ENCODE measurements at regions not wholly inside any gene's neighbourhood (a gene's known extent, or its start where the extent isn't known, plus 50 kb on each side); places are given as distances from the start of the nearest gene placed in this dataset.

- TF ChIP-seq MBD2 (IDR thresholded peaks at IDR 0.05; ENCODE audit: borderline replicate concordance, low read depth) (no peak), GTF2E2 (tag; IDR thresholded peaks at IDR 0.05) (no peak), CTBP1 (IDR thresholded peaks at IDR 0.05; ENCODE audit: borderline replicate concordance) (no peak), HMG20B (CRISPR knock-in tag; IDR thresholded peaks at IDR 0.05) (no peak), SIN3A (IDR thresholded peaks at IDR 0.05; ENCODE audit: borderline replicate concordance in 2 of 2, control insufficient read depth in 1 of 2, low read depth in 2 of 2, low read length in 2 of 2) (no peak), ZNF41 (CRISPR knock-in tag; conservative IDR thresholded peaks at IDR 0.05) (no peak), NFIC (IDR thresholded peaks at IDR 0.05) (no peak), HNRNPK (IDR thresholded peaks at IDR 0.05; ENCODE audit: low read depth, low read length, poor library complexity, severe bottlenecking) (no peak), EP300 (IDR thresholded peaks at IDR 0.05; ENCODE audit: low read length) (no peak), ZNF274 (IDR thresholded peaks at IDR 0.05; ENCODE audit: borderline replicate concordance, low read depth, low read length) (no peak), FOXP1 (CRISPR knock-in tag; IDR thresholded peaks at IDR 0.05) (no peak), CBX2 (IDR thresholded peaks at IDR 0.05; ENCODE audit: insufficient read depth, low read length, poor library complexity, severe bottlenecking) (no peak)
- TF ChIP-seq, protein P1, sequence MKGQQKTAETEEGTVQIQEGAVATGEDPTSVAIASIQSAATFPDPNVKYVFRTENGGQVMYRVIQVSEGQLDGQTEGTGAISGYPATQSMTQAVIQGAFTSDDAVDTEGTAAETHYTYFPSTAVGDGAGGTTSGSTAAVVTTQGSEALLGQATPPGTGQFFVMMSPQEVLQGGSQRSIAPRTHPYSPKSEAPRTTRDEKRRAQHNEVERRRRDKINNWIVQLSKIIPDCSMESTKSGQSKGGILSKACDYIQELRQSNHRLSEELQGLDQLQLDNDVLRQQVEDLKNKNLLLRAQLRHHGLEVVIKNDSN (CRISPR knock-in tag; IDR thresholded peaks at IDR 0.05): no peak
- no peak for FAIRE-seq
- BruUV-seq (replicated peaks): no TSS peak
- 10% methylated on average over 2 of the region's 2 CpGs for WGBS (ENCODE audit: insufficient coverage, low coverage, missing lambda C conversion rate)
- no peaks in the 10 kb centered on the region for H3K4me1 ChIP-seq (replicated peaks in 1 of 2; ENCODE audit: control insufficient read depth in 2 of 2, insufficient read depth in 2 of 2, low read length in 2 of 2)
- no peaks in the 10 kb centered on the region for H3K27me3 ChIP-seq (ENCODE audit: control insufficient read depth in 2 of 2, insufficient read depth in 2 of 2, low read length in 2 of 2)
- H3K9me3 ChIP-seq (replicated peaks; ENCODE audit: control insufficient read depth, insufficient read depth, low read depth, low read length): peaks cover 3% of the 10 kb centered on the region; the same call in 1 of the 2 replicates
- no peak overlapping the region for H3K27ac ChIP-seq (ENCODE audit: extremely low read depth, low read depth, low read length)
- no peaks in the 10 kb centered on the region for H3K9me1 ChIP-seq (ENCODE audit: control insufficient read depth, insufficient read depth, low read length)
- H3K4me3 ChIP-seq: no peak overlapping the region
- no peaks in the 10 kb centered on the region for H4K20me1 ChIP-seq (replicated peaks; ENCODE audit: control insufficient read depth, insufficient read depth, low read length)
- ATAC-seq: no peak
- in situ Hi-C loops (cut with MboI) (no loop called here), intact Hi-C loops (cut with micrococcal nuclease) (no loop called here)
- CTCF ChIA-PET (ENCODE audit: low intra/inter-chr PET ratio): no interaction called here
- no peak for DNase-seq (ENCODE audit: extremely low read depth in 1 of 4, low spot score in 3 of 4)
- no peaks in the 10 kb centered on the region for H3K36me3 ChIP-seq (ENCODE audit: control insufficient read depth, insufficient read depth, low read length)
- H3K9ac ChIP-seq (ENCODE audit: insufficient read depth in 1 of 2, low read depth in 2 of 2, low read length in 2 of 2): no peak overlapping the region
- no peaks in the 10 kb centered on the region for H3K79me2 ChIP-seq (ENCODE audit: control insufficient read depth, insufficient read depth, low read length)
- POLR2A ChIA-PET: no interaction called here
- H2AFZ ChIP-seq (ENCODE audit: low read depth, low read length): no peak overlapping the region
- H3K4me2 ChIP-seq (ENCODE audit: insufficient read depth, low read length): no peak overlapping the region
Observed at GRCh38 chr5:56508249-56508648, 275.1 kb upstream of the ANKRD55 start.

All from K562 (cell line).